H9 (cell line): ENCODE measurements at regions not wholly inside any gene's neighbourhood (a gene's known extent, or its start where the extent isn't known, plus 50 kb on each side); places are given as distances from the start of the nearest gene placed in this dataset.

Experiments
- DNase-seq: peaks from one replicate; pipeline ENCODE4 v3.0.0-alpha.2; 2017
- H2AFZ ChIP-seq: one replicate; pipeline ENCODE4 v1.6.1; 2013; ENCODE audit warnings: mild to moderate bottlenecking, low read length, control low read depth, moderate library complexity
- H2AK5ac ChIP-seq: 2 replicates; pipeline ENCODE4 v1.6.1; 2013; ENCODE audit warnings: low read length, control low read depth, mixed read lengths; ENCODE audit not compliant: insufficient read length
- H2BK120ac ChIP-seq: one replicate; pipeline ENCODE4 v1.6.1; 2013; ENCODE audit warnings: low read depth, mild to moderate bottlenecking, low read length, control low read depth, inconsistent platforms; ENCODE audit not compliant: poor library complexity, severe bottlenecking
- H2BK12ac ChIP-seq: 2 replicates; pipeline ENCODE4 v1.6.1; 2013; ENCODE audit warnings: low read length, control low read depth, mixed read lengths, low read depth; ENCODE audit not compliant: insufficient read length
- H2BK15ac ChIP-seq: 2 replicates; pipeline ENCODE4 v1.6.1; 2013; ENCODE audit warnings: low read depth, low read length, control low read depth
- H2BK20ac ChIP-seq: one replicate; pipeline ENCODE4 v1.6.1; 2013; ENCODE audit warnings: low read depth, mild to moderate bottlenecking, low read length, control low read depth, inconsistent platforms; ENCODE audit not compliant: poor library complexity, severe bottlenecking
- H2BK5ac ChIP-seq: 2 replicates; pipeline ENCODE4 v1.6.1; 2013; ENCODE audit warnings: low read length, control low read depth, mixed read lengths; ENCODE audit not compliant: insufficient read length
- H3K14ac ChIP-seq: 2 replicates; pipeline ENCODE4 v1.6.1; 2013; ENCODE audit warnings: low read length, control low read depth; ENCODE audit not compliant: insufficient read depth
- H3K18ac ChIP-seq: 2 replicates; pipeline ENCODE4 v1.6.1; 2013; ENCODE audit warnings: low read depth, mild to moderate bottlenecking, mixed read lengths, low read length, control low read depth; ENCODE audit not compliant: insufficient read length
- H3K23ac ChIP-seq: 2 replicates; pipeline ENCODE4 v1.6.1; 2013; ENCODE audit warnings: low read length, control low read depth, mixed read lengths, low read depth; ENCODE audit not compliant: insufficient read length
- H3K23me2 ChIP-seq: 2 replicates; pipeline ENCODE4 v1.6.1; 2013; ENCODE audit warnings: low read depth, mild to moderate bottlenecking, mixed read lengths, low read length, control low read depth; ENCODE audit not compliant: insufficient read length, poor library complexity, severe bottlenecking
- H3K27ac ChIP-seq: 2 replicates; pipeline ENCODE4 v1.5.1; 2013; ENCODE audit warnings: low read length, control low read depth, mixed read lengths, low read depth; ENCODE audit not compliant: insufficient read length
- H3K27me3 ChIP-seq: 2 replicates; pipeline ENCODE4 v1.6.1; 2013; ENCODE audit warnings: low read length, control low read depth, inconsistent platforms; ENCODE audit not compliant: insufficient read depth
- H3K4ac ChIP-seq: 2 replicates; pipeline ENCODE4 v1.6.1; 2013; ENCODE audit warnings: low read depth, mild to moderate bottlenecking, control low read depth, inconsistent platforms, low read length, moderate library complexity
- H3K4me1 ChIP-seq: 2 replicates; pipeline ENCODE4 v1.6.1; 2013; ENCODE audit warnings: low read length, control low read depth, inconsistent platforms; ENCODE audit not compliant: insufficient read depth
- H3K4me2 ChIP-seq: 2 replicates; pipeline ENCODE4 v1.6.1; 2013; ENCODE audit warnings: low read length, control low read depth, mixed read lengths; ENCODE audit not compliant: insufficient read length, insufficient read depth
- H3K56ac ChIP-seq: 2 replicates; pipeline ENCODE4 v1.6.1; 2013; ENCODE audit warnings: low read depth, mild to moderate bottlenecking, mixed read lengths, low read length, control low read depth; ENCODE audit not compliant: insufficient read length
- H3K79me1 ChIP-seq: 2 replicates; pipeline ENCODE4 v1.6.1; 2013; ENCODE audit warnings: low read depth, mild to moderate bottlenecking, moderate library complexity, low read length, control low read depth, inconsistent platforms; ENCODE audit not compliant: insufficient read depth, poor library complexity, severe bottlenecking
- H3K79me2 ChIP-seq: 2 replicates; pipeline ENCODE4 v1.6.1; 2013; ENCODE audit warnings: low read length, control low read depth, inconsistent platforms; ENCODE audit not compliant: insufficient read depth
- H3K9ac ChIP-seq: 2 replicates; pipeline ENCODE4 v1.6.1; 2013; ENCODE audit warnings: low read length, control low read depth, mixed read lengths; ENCODE audit not compliant: insufficient read length; ENCODE audit errors: extremely low read depth
- H3K9me3 ChIP-seq: one replicate; pipeline ENCODE4 v1.6.1; 2013; ENCODE audit warnings: low read depth, low read length, inconsistent platforms; ENCODE audit not compliant: control insufficient read depth
- H3T11ph ChIP-seq: one replicate; pipeline ENCODE4 v1.6.1; 2013; ENCODE audit warnings: mild to moderate bottlenecking, low read length, control low read depth, inconsistent platforms
- H4K20me1 ChIP-seq: one replicate; pipeline ENCODE4 v1.6.1; 2013; ENCODE audit not compliant: control insufficient read depth, insufficient read length, insufficient read depth
- H4K5ac ChIP-seq: 2 replicates; pipeline ENCODE4 v1.6.1; 2013; ENCODE audit warnings: low read depth, mild to moderate bottlenecking, mixed read lengths, low read length, control low read depth; ENCODE audit not compliant: insufficient read length
- H4K8ac ChIP-seq: replicated peaks from 2 replicates; pipeline ENCODE4 v1.6.1; 2013; ENCODE audit warnings: low read length, control low read depth, mixed read lengths, low read depth; ENCODE audit not compliant: insufficient read length
- H4K91ac ChIP-seq: 2 replicates; pipeline ENCODE4 v1.6.1; 2013; ENCODE audit warnings: low read depth, mild to moderate bottlenecking, moderate library complexity, mixed read lengths, low read length, control low read depth; ENCODE audit not compliant: insufficient read length
- H3K27ac Mint-ChIP-seq, 3 experiments: 2 replicates in 2 of 3; 3 replicates in 1 of 3; pipeline ENCODE4 v1.8.0; 2020 to 2021; ENCODE audit warnings: mixed read lengths in 3 of 3, mild to moderate bottlenecking in 1 of 3, moderate library complexity in 1 of 3
- H3K27me3 Mint-ChIP-seq: 2 replicates; pipeline ENCODE4 v1.8.0; 2021; ENCODE audit warnings: low read depth, mild to moderate bottlenecking, moderate library complexity, mixed read lengths
- H3K36me3 Mint-ChIP-seq, 3 experiments: 2 replicates in 2 of 3; 3 replicates in 1 of 3; pipeline ENCODE4 v1.8.0; 2020 to 2021; ENCODE audit warnings: low read depth in 3 of 3, mixed read lengths in 3 of 3; ENCODE audit not compliant: insufficient read depth in 1 of 3
- H3K4me1 Mint-ChIP-seq, 2 experiments: 2 replicates each; pipeline ENCODE4 v1.8.0; 2020; ENCODE audit warnings: mixed read lengths in 2 of 2
- H3K4me3 Mint-ChIP-seq, 2 experiments: 2 replicates in 1 of 2; 3 replicates in 1 of 2; pipeline ENCODE4 v1.8.0; 2020 to 2021; ENCODE audit warnings: mild to moderate bottlenecking in 2 of 2, mixed read lengths in 2 of 2, moderate library complexity in 1 of 2
- H3K9me3 Mint-ChIP-seq, 2 experiments: 2 replicates in 1 of 2; 3 replicates in 1 of 2; pipeline ENCODE4 v1.8.0; 2020; ENCODE audit warnings: mild to moderate bottlenecking in 2 of 2, mixed read lengths in 2 of 2, moderate library complexity in 1 of 2
- CTCF ChIP-seq: fragments of 200-600 bp; sonication (generic); conservative IDR thresholded peaks from 3 replicates; pipeline ENCODE4 v1.8.0; 2021; ENCODE audit warnings: antibody characterized with exemption, mild to moderate bottlenecking
- WGBS: extraction: QIAGEN DNeasy Blood & Tissue Kit; methylation state at CpG from one replicate; pipeline ENCODE4 v1.1.7; 2013; ENCODE audit warnings: missing lambda C conversion rate, low lambda C conversion rate, mixed read lengths; ENCODE audit not compliant: insufficient read length; ENCODE audit errors: extremely low coverage; 5-methylcytosine and 5-hydroxymethylcytosine counted together

DNA sequence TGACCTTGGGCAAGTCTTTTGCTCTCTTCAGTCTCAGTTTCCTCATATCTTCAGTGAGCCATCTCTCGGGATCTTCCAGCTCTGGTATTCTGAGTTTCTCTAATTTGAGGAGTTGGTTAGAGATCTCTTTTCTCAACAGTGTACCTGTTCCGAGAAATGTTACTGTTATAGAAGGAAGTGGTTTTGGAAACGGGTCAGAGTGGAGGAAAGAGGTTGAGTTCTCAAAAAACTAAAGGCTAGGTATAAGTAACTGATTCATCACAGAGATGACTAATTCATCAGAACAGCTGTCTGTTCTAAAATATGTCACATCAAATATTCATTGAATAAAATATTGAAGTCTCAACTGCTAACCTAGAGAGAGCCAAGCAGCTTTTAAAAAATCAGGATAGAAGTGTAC, 106.6 kb downstream of the PALM2AKAP2 start:
- Histone ChIP-seq H2BK15ac (no peak overlapping the region), H2BK120ac (no peak overlapping the region), H2AFZ (no peak overlapping the region), H3K79me2 (no peaks in the 10 kb centered on the region), H4K5ac (no peak overlapping the region), H3T11ph (no peak overlapping the region), H3K18ac (no peak overlapping the region), H2BK12ac (no peak overlapping the region), H3K4me1 (no peaks in the 10 kb centered on the region), H3K9ac (no peak overlapping the region), H2BK5ac (no peak overlapping the region), H4K20me1 (no peaks in the 10 kb centered on the region), H3K4ac (no peak overlapping the region), H3K9me3 (no peaks in the 10 kb centered on the region), H3K56ac (no peak overlapping the region), H2BK20ac (no peak overlapping the region), H4K91ac (no peak overlapping the region), H2AK5ac (no peak overlapping the region), H4K8ac (no peak overlapping the region), H3K23ac (no peak overlapping the region), H3K14ac (no peak overlapping the region), H3K4me2 (no peak overlapping the region), H3K79me1 (no peaks in the 10 kb centered on the region), H3K27ac (no peak overlapping the region), H3K23me2 (no peaks in the 10 kb centered on the region), H3K27me3 (no peaks in the 10 kb centered on the region)
- Mint-ChIP-seq H3K27ac (no peak overlapping the region), H3K27me3 (no peaks in the 10 kb centered on the region), H3K9me3 (no peaks in the 10 kb centered on the region), H3K36me3 (no peaks in the 10 kb centered on the region), H3K4me3 (no peak overlapping the region), H3K4me1 (peaks cover 8 to 9% of the 10 kb centered on the region in 2 experiments)
- TF ChIP-seq CTCF, result no peak
- no peak for DNase-seq
- no CpG with 5 or more reads among the region's 3 CpGs for WGBS
